ENCODE measurements at regions not wholly inside any gene's neighbourhood (a gene's known extent, or its start where the extent isn't known, plus 50 kb on each side); places are given as distances from the start of the nearest gene placed in this dataset.

GRCh38 chr13:104375614-104376013, 1309.4 kb upstream of the SLC10A2 start:
- no peak for DNase-seq
- Histone ChIP-seq H3K4me1 (ENCODE audit: low read length) (no peaks in the 10 kb centered on the region), H3K36me3 (ENCODE audit: insufficient read depth, low read length) (no peaks in the 10 kb centered on the region), H3K9ac (ENCODE audit: low read length) (no peak overlapping the region), H3K9me3 (ENCODE audit: low read length) (peaks cover 42% of the 10 kb centered on the region), H2AFZ (ENCODE audit: low read length) (no peak overlapping the region), H3K27ac (ENCODE audit: low read length) (no peak overlapping the region), H3K79me2 (ENCODE audit: low read length) (no peaks in the 10 kb centered on the region), H3K9me2 (replicated peaks; ENCODE audit: insufficient read depth, low read length) (no peaks in the 10 kb centered on the region), H3K4me3 (ENCODE audit: low read length) (no peak overlapping the region), H3K27me3 (ENCODE audit: low read length) (no peaks in the 10 kb centered on the region), H3K4me2 (ENCODE audit: low read depth, low read length, poor library complexity, severe bottlenecking) (no peak overlapping the region), H4K20me1 (ENCODE audit: insufficient read depth, low read depth, low read length) (no peaks in the 10 kb centered on the region)

GRCh38 chr13:104372095-104372655, 1306.0 kb upstream of the SLC10A2 start:
- Histone ChIP-seq H3K27ac (ENCODE audit: low read length) (no peak overlapping the region), H3K9me3 (ENCODE audit: low read length) (peaks cover 49% of the 10 kb centered on the region), H3K9me2 (replicated peaks; ENCODE audit: insufficient read depth, low read length) (no peaks in the 10 kb centered on the region), H3K4me1 (ENCODE audit: low read length) (no peaks in the 10 kb centered on the region), H3K9ac (ENCODE audit: low read length) (no peak overlapping the region), H3K4me2 (ENCODE audit: low read depth, low read length, poor library complexity, severe bottlenecking) (no peak overlapping the region), H3K27me3 (ENCODE audit: low read length) (no peaks in the 10 kb centered on the region), H3K4me3 (ENCODE audit: low read length) (no peak overlapping the region), H3K36me3 (ENCODE audit: insufficient read depth, low read length) (no peaks in the 10 kb centered on the region), H3K79me2 (ENCODE audit: low read length) (no peaks in the 10 kb centered on the region), H4K20me1 (ENCODE audit: insufficient read depth, low read depth, low read length) (no peaks in the 10 kb centered on the region), H2AFZ (ENCODE audit: low read length) (no peak overlapping the region)
- no peak for DNase-seq

DNA sequence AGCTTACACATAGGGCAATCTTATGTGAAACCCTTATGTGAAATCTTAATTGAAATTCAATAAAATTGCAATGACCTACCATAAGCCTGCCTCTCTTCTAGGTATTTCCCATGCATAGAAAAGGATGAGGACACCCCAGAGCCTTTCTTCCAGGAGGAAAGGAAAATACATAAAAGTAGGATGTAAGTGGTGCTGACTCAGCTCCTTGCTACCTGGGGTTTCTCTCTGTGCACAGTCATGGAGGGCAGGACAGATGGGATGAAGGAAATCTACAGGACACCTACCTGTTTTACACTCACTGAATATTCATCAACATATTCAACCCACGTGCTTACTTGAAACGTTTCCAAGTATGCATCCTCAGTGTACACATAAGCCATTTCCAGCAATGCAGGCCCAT, 1299.2 kb upstream of the SLC10A2 start:
- Histone ChIP-seq H3K9me3 (ENCODE audit: low read length) (peaks cover 49% of the 10 kb centered on the region), H3K36me3 (ENCODE audit: insufficient read depth, low read length) (no peaks in the 10 kb centered on the region), H3K79me2 (ENCODE audit: low read length) (no peaks in the 10 kb centered on the region), H3K9me2 (replicated peaks; ENCODE audit: insufficient read depth, low read length) (no peaks in the 10 kb centered on the region), H3K27me3 (ENCODE audit: low read length) (no peaks in the 10 kb centered on the region), H4K20me1 (ENCODE audit: insufficient read depth, low read depth, low read length) (no peaks in the 10 kb centered on the region), H3K4me3 (ENCODE audit: low read length) (no peak overlapping the region), H3K27ac (ENCODE audit: low read length) (no peak overlapping the region), H3K4me1 (ENCODE audit: low read length) (no peaks in the 10 kb centered on the region), H3K4me2 (ENCODE audit: low read depth, low read length, poor library complexity, severe bottlenecking) (no peak overlapping the region), H2AFZ (ENCODE audit: low read length) (no peak overlapping the region), H3K9ac (ENCODE audit: low read length) (no peak overlapping the region)
- no peak for DNase-seq

- peaks cover 21% of the 10 kb centered on the region for H3K9me3 ChIP-seq (ENCODE audit: low read length)
- no peaks in the 10 kb centered on the region for H3K27me3 ChIP-seq (ENCODE audit: low read length)
- no peaks in the 10 kb centered on the region for H3K4me1 ChIP-seq (ENCODE audit: low read length)
- H2AFZ ChIP-seq (ENCODE audit: low read length), result no peak overlapping the region
- no peak for DNase-seq
- H3K79me2 ChIP-seq (ENCODE audit: low read length), result no peaks in the 10 kb centered on the region
- no peak overlapping the region for H3K4me2 ChIP-seq (ENCODE audit: low read depth, low read length, poor library complexity, severe bottlenecking)
- H3K36me3 ChIP-seq (ENCODE audit: insufficient read depth, low read length), result no peaks in the 10 kb centered on the region
- H3K9ac ChIP-seq (ENCODE audit: low read length), result no peak overlapping the region
- no peaks in the 10 kb centered on the region for H3K9me2 ChIP-seq (replicated peaks; ENCODE audit: insufficient read depth, low read length)
- no peaks in the 10 kb centered on the region for H4K20me1 ChIP-seq (ENCODE audit: insufficient read depth, low read depth, low read length)
- H3K4me3 ChIP-seq (ENCODE audit: low read length), result no peak overlapping the region
- no peak overlapping the region for H3K27ac ChIP-seq (ENCODE audit: low read length)
Measured at GRCh38 chr13:104357672-104358354, 1291.6 kb upstream of the SLC10A2 start.

- H3K79me2 ChIP-seq (ENCODE audit: low read length), result no peaks in the 10 kb centered on the region
- no peaks in the 10 kb centered on the region for H4K20me1 ChIP-seq (ENCODE audit: insufficient read depth, low read depth, low read length)
- no peaks in the 10 kb centered on the region for H3K9me2 ChIP-seq (replicated peaks; ENCODE audit: insufficient read depth, low read length)
- H3K4me2 ChIP-seq (ENCODE audit: low read depth, low read length, poor library complexity, severe bottlenecking), result no peak overlapping the region
- no peak overlapping the region for H2AFZ ChIP-seq (ENCODE audit: low read length)
- no peak overlapping the region for H3K9ac ChIP-seq (ENCODE audit: low read length)
- no peaks in the 10 kb centered on the region for H3K4me1 ChIP-seq (ENCODE audit: low read length)
- peaks cover 23% of the 10 kb centered on the region for H3K9me3 ChIP-seq (ENCODE audit: low read length)
- DNase-seq, result no peak
- H3K27me3 ChIP-seq (ENCODE audit: low read length), result no peaks in the 10 kb centered on the region
- H3K36me3 ChIP-seq (ENCODE audit: insufficient read depth, low read length), result no peaks in the 10 kb centered on the region
- no peak overlapping the region for H3K4me3 ChIP-seq (ENCODE audit: low read length)
- no peak overlapping the region for H3K27ac ChIP-seq (ENCODE audit: low read length)
Measured at GRCh38 chr13:104357174-104357573, 1291.0 kb upstream of the SLC10A2 start.

- Histone ChIP-seq H3K9ac (ENCODE audit: low read length) (no peak overlapping the region), H3K9me3 (ENCODE audit: low read length) (peaks cover 31% of the 10 kb centered on the region), H3K4me3 (ENCODE audit: low read length) (no peak overlapping the region), H4K20me1 (ENCODE audit: insufficient read depth, low read depth, low read length) (no peaks in the 10 kb centered on the region), H3K27ac (ENCODE audit: low read length) (no peak overlapping the region), H3K4me1 (ENCODE audit: low read length) (no peaks in the 10 kb centered on the region), H2AFZ (ENCODE audit: low read length) (no peak overlapping the region), H3K27me3 (ENCODE audit: low read length) (no peaks in the 10 kb centered on the region), H3K79me2 (ENCODE audit: low read length) (no peaks in the 10 kb centered on the region), H3K36me3 (ENCODE audit: insufficient read depth, low read length) (no peaks in the 10 kb centered on the region), H3K9me2 (replicated peaks; ENCODE audit: insufficient read depth, low read length) (no peaks in the 10 kb centered on the region), H3K4me2 (ENCODE audit: low read depth, low read length, poor library complexity, severe bottlenecking) (no peak overlapping the region)
- DNase-seq, result no peak
Measured at GRCh38 chr13:104355041-104355670, 1288.9 kb upstream of the SLC10A2 start.

- H3K4me2 ChIP-seq (ENCODE audit: low read depth, low read length, poor library complexity, severe bottlenecking), result no peak overlapping the region
Measured at GRCh38 chr13:104327211-104327610, 1261.0 kb upstream of the SLC10A2 start.

GRCh38 chr13:104326523-104326922, 1260.3 kb upstream of the SLC10A2 start:
- H3K4me2 ChIP-seq (ENCODE audit: low read depth, low read length, poor library complexity, severe bottlenecking), result no peak overlapping the region
- no peaks in the 10 kb centered on the region for H3K36me3 ChIP-seq (ENCODE audit: insufficient read depth, low read length)
- no peak overlapping the region for H3K27ac ChIP-seq (ENCODE audit: low read length)
- H3K9ac ChIP-seq (ENCODE audit: low read length), result no peak overlapping the region
- H2AFZ ChIP-seq (ENCODE audit: low read length), result no peak overlapping the region
- DNase-seq, result no peak
- no peak overlapping the region for H3K4me3 ChIP-seq (ENCODE audit: low read length)
- peaks cover 24% of the 10 kb centered on the region for H3K9me3 ChIP-seq (ENCODE audit: low read length)
- H3K79me2 ChIP-seq (ENCODE audit: low read length), result no peaks in the 10 kb centered on the region
- no peaks in the 10 kb centered on the region for H3K9me2 ChIP-seq (replicated peaks; ENCODE audit: insufficient read depth, low read length)
- H4K20me1 ChIP-seq (ENCODE audit: insufficient read depth, low read depth, low read length), result no peaks in the 10 kb centered on the region
- H3K4me1 ChIP-seq (ENCODE audit: low read length), result no peaks in the 10 kb centered on the region
- H3K27me3 ChIP-seq (ENCODE audit: low read length), result no peaks in the 10 kb centered on the region

More at GRCh38 chr13:104327211-104327610, 1261.0 kb upstream of the SLC10A2 start:
- H3K9me3 ChIP-seq (ENCODE audit: low read length), result peaks cover 23% of the 10 kb centered on the region; the same call in 1 of the 2 replicates
- no peaks in the 10 kb centered on the region for H4K20me1 ChIP-seq (ENCODE audit: insufficient read depth, low read depth, low read length)
- H3K27me3 ChIP-seq (ENCODE audit: low read length), result no peaks in the 10 kb centered on the region
- H3K9ac ChIP-seq (ENCODE audit: low read length), result no peak overlapping the region
- no peaks in the 10 kb centered on the region for H3K9me2 ChIP-seq (replicated peaks; ENCODE audit: insufficient read depth, low read length)
- no peak for DNase-seq
- no peaks in the 10 kb centered on the region for H3K79me2 ChIP-seq (ENCODE audit: low read length)
- H3K4me3 ChIP-seq (ENCODE audit: low read length), result no peak overlapping the region
- H3K27ac ChIP-seq (ENCODE audit: low read length), result no peak overlapping the region
- no peaks in the 10 kb centered on the region for H3K4me1 ChIP-seq (ENCODE audit: low read length)
- no peaks in the 10 kb centered on the region for H3K36me3 ChIP-seq (ENCODE audit: insufficient read depth, low read length)
- H2AFZ ChIP-seq (ENCODE audit: low read length), result no peak overlapping the region
